WTC11 (cell line): ENCODE measurements at regions not wholly inside any gene's neighbourhood (a gene's known extent, or its start where the extent isn't known, plus 50 kb on each side); places are given as distances from the start of the nearest gene placed in this dataset.

Experiments
- ATF3 ChIP-seq: sonication (generic); formaldehyde crosslinking; conservative IDR thresholded peaks from 2 replicates; pipeline ENCODE4 v1.8.1; 2022; ENCODE audit warnings: mild to moderate bottlenecking, missing genetic modification reagents
- CREB1 ChIP-seq: sonication (generic); formaldehyde crosslinking; IDR thresholded peaks from 2 replicates; pipeline ENCODE4 v1.8.0; 2023; ENCODE audit warnings: mild to moderate bottlenecking, missing genetic modification reagents
- CTCF ChIP-seq: fragments of 200-600 bp; IDR thresholded peaks from 2 replicates; pipeline ENCODE4 v1.8.0; 2022; ENCODE audit warnings: antibody characterized with exemption
- MLX ChIP-seq: sonication (generic); formaldehyde crosslinking; IDR thresholded peaks from 2 replicates; pipeline ENCODE4 v1.8.1; 2023; ENCODE audit warnings: mild to moderate bottlenecking, missing genetic modification reagents, moderate library complexity
- ZBTB21 ChIP-seq: sonication (generic); formaldehyde crosslinking; IDR thresholded peaks from 2 replicates; pipeline ENCODE4 v1.8.1; 2023; ENCODE audit warnings: mild to moderate bottlenecking, missing genetic modification reagents, borderline replicate concordance

- TF ChIP-seq CTCF (peak; percentile 99), ZBTB21 (no peak), MLX (CRISPR knock-in tag) (no peak), ATF3 (CRISPR knock-in tag) (no peak), CREB1 (CRISPR knock-in tag) (no peak)
Measured at GRCh38 chr10:123559066-123559822, 106.9 kb upstream of the GPR26 start.
